Tibial nerve (tissue), 4 donors: ENCODE measurements at regions not wholly inside any gene's neighbourhood (a gene's known extent, or its start where the extent isn't known, plus 50 kb on each side); places are given as distances from the start of the nearest gene placed in this dataset.
A peak's percentile ranks its signal among the peaks of the same experiment; 100 is the strongest.
"Not testable (repeated sequence)": the region's sequence is repeated elsewhere in the genome, so short reads cannot be mapped to it uniquely, and the experiment has no call there.

Experiments
- DNase-seq, 2 donors: peaks; one replicate each; pipeline ENCODE4 v3.0.0-alpha.2; 2019; ENCODE audit warnings: low spot score in 2 of 2
- H3K27ac ChIP-seq, 4 donors: fragments of 200-600 bp; sonication (generic) in 3 of 4; one replicate each; pipeline ENCODE4 v1.5.1; 2017 to 2019; ENCODE audit warnings: mild to moderate bottlenecking in 1 of 4
- H3K27me3 ChIP-seq, 2 donors: fragments of 200-600 bp; sonication (generic) in 1 of 2; one replicate each; pipeline versions ENCODE4 v1.5.1 to v1.6.0; 2017 to 2019
- H3K36me3 ChIP-seq, 3 donors: fragments of 200-600 bp; sonication (generic); one replicate each; pipeline ENCODE4 v1.5.1; 2018 to 2019
- H3K4me1 ChIP-seq, 4 donors: fragments of 200-600 bp; sonication (generic) in 3 of 4; one replicate each; pipeline ENCODE4 v1.5.1; 2017 to 2019
- H3K4me3 ChIP-seq, 4 donors: fragments of 200-600 bp; sonication (generic) in 3 of 4; one replicate each; pipeline ENCODE4 v1.5.1; 2017 to 2019; ENCODE audit warnings: mild to moderate bottlenecking in 1 of 4, moderate library complexity in 1 of 4
- H3K9me3 ChIP-seq, 4 donors: fragments of 200-600 bp; sonication (generic) in 3 of 4; one replicate each; pipeline ENCODE4 v1.5.1; 2017 to 2019
- EP300 ChIP-seq, 2 donors: sonication (generic); formaldehyde crosslinking; IDR thresholded peaks; one replicate each; pipeline ENCODE4 v1.6.1; 2017; ENCODE audit warnings: antibody characterized with exemption in 2 of 2, mild to moderate bottlenecking in 1 of 2
- POLR2A ChIP-seq, 2 donors: fragments of 450-650 bp; IDR thresholded peaks; one replicate each; pipeline ENCODE4 v1.6.1; 2017; ENCODE audit warnings: antibody characterized with exemption in 2 of 2, mild to moderate bottlenecking in 2 of 2, moderate library complexity in 2 of 2
- WGBS, 2 donors: methylation state at CpG; one replicate each; pipeline ENCODE4 v1.1.5; 2018; 5-methylcytosine and 5-hydroxymethylcytosine counted together
- TF ChIP-seq, protein P1 (sequence below), 5 experiments: fragments of 200-600 bp in 3 of 5; fragments of 450-650 bp in 2 of 5; sonication (generic) in 3 of 5; IDR thresholded peaks; one replicate each; pipeline ENCODE4 v1.5.1; 2016 to 2019; ENCODE audit warnings: antibody characterized with exemption in 5 of 5, mild to moderate bottlenecking in 3 of 5, moderate library complexity in 2 of 5

DNA sequence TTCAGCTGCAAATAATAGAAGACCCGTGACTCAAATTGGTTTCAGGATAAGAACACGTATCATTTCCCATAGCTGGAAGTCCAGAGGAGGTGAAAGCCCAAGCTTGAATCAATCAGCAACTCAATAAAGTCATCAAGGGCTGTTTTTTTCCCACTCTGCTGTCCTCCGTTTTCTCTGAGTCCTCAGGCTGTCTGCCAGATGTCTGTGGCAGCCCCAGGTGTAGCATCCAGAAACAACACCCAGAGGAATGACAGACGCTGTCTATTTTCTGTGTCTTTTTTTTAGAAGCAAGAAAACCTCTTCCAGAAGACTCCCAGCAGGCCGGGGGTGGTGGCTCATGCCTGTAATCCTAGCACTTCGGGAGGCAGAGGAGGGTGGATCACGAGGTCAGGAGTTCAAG is 204.4 kb downstream of the FAM43A start:
- TF ChIP-seq, protein P1, sequence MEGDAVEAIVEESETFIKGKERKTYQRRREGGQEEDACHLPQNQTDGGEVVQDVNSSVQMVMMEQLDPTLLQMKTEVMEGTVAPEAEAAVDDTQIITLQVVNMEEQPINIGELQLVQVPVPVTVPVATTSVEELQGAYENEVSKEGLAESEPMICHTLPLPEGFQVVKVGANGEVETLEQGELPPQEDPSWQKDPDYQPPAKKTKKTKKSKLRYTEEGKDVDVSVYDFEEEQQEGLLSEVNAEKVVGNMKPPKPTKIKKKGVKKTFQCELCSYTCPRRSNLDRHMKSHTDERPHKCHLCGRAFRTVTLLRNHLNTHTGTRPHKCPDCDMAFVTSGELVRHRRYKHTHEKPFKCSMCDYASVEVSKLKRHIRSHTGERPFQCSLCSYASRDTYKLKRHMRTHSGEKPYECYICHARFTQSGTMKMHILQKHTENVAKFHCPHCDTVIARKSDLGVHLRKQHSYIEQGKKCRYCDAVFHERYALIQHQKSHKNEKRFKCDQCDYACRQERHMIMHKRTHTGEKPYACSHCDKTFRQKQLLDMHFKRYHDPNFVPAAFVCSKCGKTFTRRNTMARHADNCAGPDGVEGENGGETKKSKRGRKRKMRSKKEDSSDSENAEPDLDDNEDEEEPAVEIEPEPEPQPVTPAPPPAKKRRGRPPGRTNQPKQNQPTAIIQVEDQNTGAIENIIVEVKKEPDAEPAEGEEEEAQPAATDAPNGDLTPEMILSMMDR (IDR thresholded peaks at IDR 0.05): no peak
- TF ChIP-seq EP300 (IDR thresholded peaks at IDR 0.05): no peak
- no peak for TF ChIP-seq POLR2A (IDR thresholded peaks at IDR 0.05)
- no peaks in the 10 kb centered on the region for H3K4me1 ChIP-seq
- WGBS, 2 donors: 69 to 70% methylated on average over 7 of the region's 7 CpGs
- H3K9me3 ChIP-seq: peaks cover 0 to 28% (median 0%) of the 10 kb centered on the region in 4 donors
- no peaks in the 10 kb centered on the region for H3K27me3 ChIP-seq
- no peak overlapping the region for H3K27ac ChIP-seq
- no peak overlapping the region for H3K4me3 ChIP-seq
- H3K36me3 ChIP-seq: no peaks in the 10 kb centered on the region
- peak in 1 of 2 donors; percentile 2 for DNase-seq

DNA sequence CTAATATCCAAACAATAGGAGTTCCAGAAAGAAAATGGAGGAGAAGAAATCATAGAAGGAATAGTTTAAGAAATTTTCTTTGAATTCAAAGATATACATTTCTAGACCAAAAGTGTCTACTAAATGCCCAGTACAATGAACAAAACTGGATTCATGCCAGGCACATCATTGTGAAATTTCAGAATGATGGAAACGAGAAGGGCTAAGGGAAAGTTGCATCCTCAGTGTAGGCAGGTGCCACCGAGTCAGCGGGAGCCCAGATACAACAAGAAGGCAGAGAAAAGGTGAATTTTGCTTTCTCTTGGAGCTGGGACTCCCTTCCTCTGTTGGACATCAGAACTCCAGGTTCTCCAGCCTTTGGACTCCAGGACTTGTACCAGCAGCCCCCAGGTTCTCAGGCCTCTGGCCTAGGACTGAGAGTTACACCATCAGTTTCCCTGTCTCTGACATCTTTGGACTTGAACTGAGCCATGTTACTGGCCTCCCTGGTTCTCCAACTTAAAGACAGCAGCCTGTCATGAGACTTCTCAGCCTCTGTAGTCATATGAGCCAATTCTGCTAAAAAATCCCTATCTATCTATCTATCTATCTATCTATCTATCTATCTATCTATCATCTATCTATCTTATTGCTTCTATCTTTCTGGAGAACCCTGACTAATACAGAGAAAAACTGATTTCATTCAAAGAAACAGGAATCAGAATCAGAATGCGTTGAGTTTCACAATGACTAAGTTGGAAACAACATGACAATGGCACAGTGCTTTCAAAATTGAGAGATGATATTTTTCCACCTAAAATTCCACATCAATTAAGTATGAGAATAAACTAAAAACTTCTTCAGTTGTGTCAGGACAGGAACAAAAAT is 207.7 kb downstream of the FAM43A start:
- Histone ChIP-seq H3K9me3 (peaks cover 0 to 14% (median 3%) of the 10 kb centered on the region in 4 donors), H3K27ac (no peak overlapping the region), H3K27me3 (no peaks in the 10 kb centered on the region), H3K4me3 (no peak overlapping the region), H3K36me3 (no peaks in the 10 kb centered on the region), H3K4me1 (no peaks in the 10 kb centered on the region)
- no peak for TF ChIP-seq POLR2A (IDR thresholded peaks at IDR 0.05)
- TF ChIP-seq EP300 (IDR thresholded peaks at IDR 0.05): no peak
- TF ChIP-seq, protein P1 (IDR thresholded peaks at IDR 0.05): no peak
- DNase-seq: peak in 1 of 2 donors; percentile 15
- 71 to 79% methylated on average over 4 of the region's 4 CpGs for WGBS, 2 donors

DNA sequence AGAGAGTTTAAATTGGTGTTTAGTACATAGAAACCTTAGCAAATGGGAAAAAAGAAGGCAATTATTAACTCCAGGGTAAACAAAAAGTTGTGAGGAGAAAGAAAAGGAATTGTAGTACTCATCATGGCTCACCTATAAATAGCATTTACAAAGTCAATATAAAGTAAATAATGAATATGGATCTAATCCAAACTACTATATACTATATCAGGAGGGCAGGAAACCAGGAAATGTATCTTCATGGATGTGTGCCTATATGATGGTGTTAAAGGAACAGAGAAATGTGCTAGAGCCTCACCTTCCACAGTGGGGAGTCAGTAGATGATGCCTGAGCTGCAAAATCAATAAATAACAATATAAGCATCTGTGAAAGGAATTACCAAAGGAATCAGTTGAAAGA is 208.9 kb downstream of the FAM43A start:
- Histone ChIP-seq H3K9me3 (peaks cover 0 to 21% (median 3%) of the 10 kb centered on the region in 4 donors), H3K27ac (no peak overlapping the region), H3K4me1 (no peaks in the 10 kb centered on the region), H3K4me3 (no peak overlapping the region), H3K27me3 (no peaks in the 10 kb centered on the region), H3K36me3 (no peaks in the 10 kb centered on the region)
- no peak for TF ChIP-seq POLR2A (IDR thresholded peaks at IDR 0.05)
- no peak for TF ChIP-seq EP300 (IDR thresholded peaks at IDR 0.05)
- TF ChIP-seq, protein P1 (IDR thresholded peaks at IDR 0.05): no peak
- no peak for DNase-seq

DNA sequence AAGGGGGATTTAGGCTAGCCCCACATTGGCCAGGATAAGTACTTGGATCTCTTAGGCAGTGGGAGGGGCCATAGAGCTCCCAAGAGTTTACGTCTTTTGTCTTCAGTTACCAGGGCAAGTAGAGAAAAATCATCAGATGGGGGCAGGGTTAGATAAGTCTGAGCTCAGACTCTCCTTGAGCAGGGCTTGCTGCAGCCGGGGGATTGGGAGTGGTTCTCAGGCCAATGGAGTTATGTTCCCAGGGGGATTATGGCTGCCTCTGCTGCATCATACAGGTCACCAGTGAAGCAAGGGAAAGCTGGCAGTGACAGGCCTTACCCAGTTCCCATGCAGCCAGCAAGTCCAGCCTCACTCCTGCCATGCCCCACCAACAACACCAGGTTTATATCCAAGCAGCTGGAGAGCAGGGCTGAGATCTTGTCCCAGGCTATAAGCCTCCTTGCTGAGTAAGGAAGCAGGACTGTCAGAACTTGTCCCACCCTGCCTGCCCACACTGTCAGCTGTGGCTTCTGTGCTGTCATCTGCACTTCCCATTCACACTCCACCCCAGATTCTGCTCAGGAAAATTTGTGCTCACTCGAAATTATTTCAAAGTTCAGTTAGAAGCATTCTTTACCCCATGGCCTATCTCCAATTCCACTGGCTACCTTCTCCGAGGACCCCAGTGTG is 215.3 kb downstream of the FAM43A start:
- no peak overlapping the region for H3K4me3 ChIP-seq
- no peak overlapping the region for H3K27ac ChIP-seq
- H3K27me3 ChIP-seq: no peaks in the 10 kb centered on the region
- DNase-seq: no peak
- H3K9me3 ChIP-seq: peaks cover 0 to 19% (median 5%) of the 10 kb centered on the region in 4 donors
- H3K4me1 ChIP-seq: peaks cover 0 to 3% (median 0%) of the 10 kb centered on the region in 4 donors
- 86 to 90% methylated on average over 4 of the region's 4 CpGs for WGBS, 2 donors
- TF ChIP-seq POLR2A (IDR thresholded peaks at IDR 0.05) (no peak), EP300 (IDR thresholded peaks at IDR 0.05) (no peak)
- TF ChIP-seq, protein P1 (IDR thresholded peaks at IDR 0.05): no peak
- no peaks in the 10 kb centered on the region for H3K36me3 ChIP-seq

DNA sequence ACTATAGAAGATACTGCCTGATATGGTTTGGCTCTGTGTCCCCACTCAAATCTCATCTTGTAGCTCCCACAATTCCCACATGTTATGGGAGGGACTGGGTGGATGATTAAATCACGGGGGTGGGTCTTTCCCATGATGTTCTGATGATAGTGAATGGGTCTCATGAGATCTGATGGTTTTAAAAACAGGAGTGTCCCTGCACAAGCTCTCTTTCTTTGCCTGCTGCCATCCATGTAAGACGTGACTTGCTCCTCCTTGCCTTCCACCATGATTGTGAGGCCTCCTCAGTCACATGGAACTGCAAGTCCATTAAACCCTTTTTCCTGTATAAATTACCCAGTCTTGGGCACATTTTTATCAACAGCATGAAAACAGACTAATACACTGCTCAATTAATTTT is 217.8 kb downstream of the FAM43A start:
- peaks cover 0 to 19% (median 2%) of the 10 kb centered on the region in 4 donors for H3K9me3 ChIP-seq
- H3K27me3 ChIP-seq, H3K4me3 ChIP-seq, H3K36me3 ChIP-seq, DNase-seq, H3K4me1 ChIP-seq, H3K27ac ChIP-seq: not testable (repeated sequence)
- WGBS, 2 donors: 73 to 84% methylated on average over 2 of the region's 2 CpGs

DNA sequence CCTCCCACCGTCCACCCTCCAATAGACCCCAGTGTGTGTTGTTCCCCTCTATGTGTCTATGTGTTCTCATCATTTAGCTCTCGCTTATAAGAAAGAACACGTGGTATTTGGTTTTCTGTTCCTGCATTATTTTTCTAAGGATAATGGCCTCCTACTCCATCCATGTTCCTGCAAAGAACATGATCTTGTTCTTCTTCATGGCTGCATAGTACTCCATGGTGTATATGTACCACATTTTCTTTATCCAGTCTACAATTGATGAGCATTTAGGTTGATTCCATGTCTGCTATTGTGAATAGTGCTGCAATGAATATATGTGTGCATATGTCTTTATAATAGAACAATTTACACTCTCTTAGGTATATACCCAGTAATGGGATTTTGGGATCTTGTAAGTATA is 219.3 kb downstream of the FAM43A start:
- WGBS, 2 donors: 96 to 98% methylated on average over 3 of the region's 3 CpGs
- not testable (repeated sequence) for H3K27me3 ChIP-seq, H3K9me3 ChIP-seq, DNase-seq, H3K4me1 ChIP-seq, H3K36me3 ChIP-seq, H3K27ac ChIP-seq, H3K4me3 ChIP-seq
